ENCODE measurements at regions not wholly inside any gene's neighbourhood (a gene's known extent, or its start where the extent isn't known, plus 50 kb on each side); places are given as distances from the start of the nearest gene placed in this dataset.

DNA sequence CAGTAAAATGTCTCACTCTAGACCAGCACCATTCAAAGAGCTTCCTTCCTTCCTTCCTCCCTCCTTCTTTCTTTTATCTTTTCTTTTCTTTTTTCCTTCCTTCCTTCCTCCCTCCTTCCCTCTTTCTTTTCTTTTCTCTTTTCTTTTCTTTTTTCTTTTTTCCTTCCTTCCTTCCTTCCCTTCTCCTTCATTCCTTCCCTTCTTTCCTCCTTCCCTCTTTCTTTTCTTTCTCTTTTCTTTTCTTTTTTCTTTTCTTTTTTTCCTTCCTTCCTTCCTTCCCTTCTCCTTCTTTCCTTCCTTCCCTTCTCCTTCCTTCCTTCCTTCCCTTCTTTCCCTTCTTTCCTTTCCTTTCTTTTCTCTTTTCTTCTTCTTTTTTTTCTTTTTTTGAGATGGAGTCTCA is 985.1 kb downstream of the DSC3 start:
- TF ChIP-seq, protein P1, sequence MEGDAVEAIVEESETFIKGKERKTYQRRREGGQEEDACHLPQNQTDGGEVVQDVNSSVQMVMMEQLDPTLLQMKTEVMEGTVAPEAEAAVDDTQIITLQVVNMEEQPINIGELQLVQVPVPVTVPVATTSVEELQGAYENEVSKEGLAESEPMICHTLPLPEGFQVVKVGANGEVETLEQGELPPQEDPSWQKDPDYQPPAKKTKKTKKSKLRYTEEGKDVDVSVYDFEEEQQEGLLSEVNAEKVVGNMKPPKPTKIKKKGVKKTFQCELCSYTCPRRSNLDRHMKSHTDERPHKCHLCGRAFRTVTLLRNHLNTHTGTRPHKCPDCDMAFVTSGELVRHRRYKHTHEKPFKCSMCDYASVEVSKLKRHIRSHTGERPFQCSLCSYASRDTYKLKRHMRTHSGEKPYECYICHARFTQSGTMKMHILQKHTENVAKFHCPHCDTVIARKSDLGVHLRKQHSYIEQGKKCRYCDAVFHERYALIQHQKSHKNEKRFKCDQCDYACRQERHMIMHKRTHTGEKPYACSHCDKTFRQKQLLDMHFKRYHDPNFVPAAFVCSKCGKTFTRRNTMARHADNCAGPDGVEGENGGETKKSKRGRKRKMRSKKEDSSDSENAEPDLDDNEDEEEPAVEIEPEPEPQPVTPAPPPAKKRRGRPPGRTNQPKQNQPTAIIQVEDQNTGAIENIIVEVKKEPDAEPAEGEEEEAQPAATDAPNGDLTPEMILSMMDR (IDR thresholded peaks at IDR 0.05; ENCODE audit: insufficient read depth, low read length): no peak
- TF ChIP-seq SPI1 (IDR thresholded peaks at IDR 0.05; ENCODE audit: borderline replicate concordance, low read depth) (no peak), POLR2AphosphoS5 (IDR thresholded peaks at IDR 0.05; ENCODE audit: low read depth) (no peak), GABPA (IDR thresholded peaks at IDR 0.05; ENCODE audit: low read depth) (no peak)
- TF ChIP-seq, protein P2, sequence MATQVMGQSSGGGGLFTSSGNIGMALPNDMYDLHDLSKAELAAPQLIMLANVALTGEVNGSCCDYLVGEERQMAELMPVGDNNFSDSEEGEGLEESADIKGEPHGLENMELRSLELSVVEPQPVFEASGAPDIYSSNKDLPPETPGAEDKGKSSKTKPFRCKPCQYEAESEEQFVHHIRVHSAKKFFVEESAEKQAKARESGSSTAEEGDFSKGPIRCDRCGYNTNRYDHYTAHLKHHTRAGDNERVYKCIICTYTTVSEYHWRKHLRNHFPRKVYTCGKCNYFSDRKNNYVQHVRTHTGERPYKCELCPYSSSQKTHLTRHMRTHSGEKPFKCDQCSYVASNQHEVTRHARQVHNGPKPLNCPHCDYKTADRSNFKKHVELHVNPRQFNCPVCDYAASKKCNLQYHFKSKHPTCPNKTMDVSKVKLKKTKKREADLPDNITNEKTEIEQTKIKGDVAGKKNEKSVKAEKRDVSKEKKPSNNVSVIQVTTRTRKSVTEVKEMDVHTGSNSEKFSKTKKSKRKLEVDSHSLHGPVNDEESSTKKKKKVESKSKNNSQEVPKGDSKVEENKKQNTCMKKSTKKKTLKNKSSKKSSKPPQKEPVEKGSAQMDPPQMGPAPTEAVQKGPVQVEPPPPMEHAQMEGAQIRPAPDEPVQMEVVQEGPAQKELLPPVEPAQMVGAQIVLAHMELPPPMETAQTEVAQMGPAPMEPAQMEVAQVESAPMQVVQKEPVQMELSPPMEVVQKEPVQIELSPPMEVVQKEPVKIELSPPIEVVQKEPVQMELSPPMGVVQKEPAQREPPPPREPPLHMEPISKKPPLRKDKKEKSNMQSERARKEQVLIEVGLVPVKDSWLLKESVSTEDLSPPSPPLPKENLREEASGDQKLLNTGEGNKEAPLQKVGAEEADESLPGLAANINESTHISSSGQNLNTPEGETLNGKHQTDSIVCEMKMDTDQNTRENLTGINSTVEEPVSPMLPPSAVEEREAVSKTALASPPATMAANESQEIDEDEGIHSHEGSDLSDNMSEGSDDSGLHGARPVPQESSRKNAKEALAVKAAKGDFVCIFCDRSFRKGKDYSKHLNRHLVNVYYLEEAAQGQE (IDR thresholded peaks at IDR 0.05; ENCODE audit: insufficient replicate concordance, low read depth): no peak
